ENCODE measurements at regions not wholly inside any gene's neighbourhood (a gene's known extent, or its start where the extent isn't known, plus 50 kb on each side); places are given as distances from the start of the nearest gene placed in this dataset.

DNA sequence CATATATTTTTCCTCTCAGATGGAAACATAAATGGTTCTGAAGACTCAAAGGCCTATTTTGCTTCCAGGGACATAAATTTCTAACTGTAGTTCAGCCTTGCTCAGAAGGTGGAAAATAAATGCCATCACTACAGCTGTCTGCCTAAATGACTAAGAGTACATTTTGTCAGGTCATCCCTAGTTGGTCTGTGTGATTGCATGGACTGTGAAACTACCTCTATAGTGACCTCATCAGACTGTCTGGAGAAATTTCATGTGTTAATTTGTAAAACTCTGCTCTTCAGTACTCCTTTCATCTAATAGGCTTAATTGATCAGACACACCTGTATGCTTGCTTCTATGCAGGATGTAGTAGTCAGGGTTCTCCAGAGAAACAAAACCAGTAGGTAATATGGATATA, 886.9 kb downstream of the AMY1C start:
- Histone ChIP-seq H4K20me1 (ENCODE audit: control insufficient read depth, insufficient read depth, low read length, poor library complexity, severe bottlenecking) (no peaks in the 10 kb centered on the region), H3K27ac (ENCODE audit: low read length in 2 of 2) (no peak overlapping the region), H3K27me3 (replicated peaks in 1 of 4; ENCODE audit: control extremely low read depth in 1 of 4, control insufficient read depth in 3 of 4, insufficient read depth in 4 of 4, low read length in 3 of 4) (no peaks in the 10 kb centered on the region), H3K79me2 (ENCODE audit: control insufficient read depth, insufficient read depth, low read length) (no peaks in the 10 kb centered on the region), H3K4me3 (ENCODE audit: control extremely low read depth in 1 of 5, extremely low read depth in 1 of 5, insufficient read depth in 1 of 5, low read depth in 2 of 5, low read length in 4 of 5) (no peak overlapping the region), H3K4me1 (ENCODE audit: control insufficient read depth in 2 of 2, insufficient read depth in 2 of 2, low read length in 2 of 2) (no peaks in the 10 kb centered on the region), H3K9ac (ENCODE audit: low read length) (no peak overlapping the region), H3K9me3 (ENCODE audit: control extremely low read depth in 1 of 3, control insufficient read depth in 2 of 3, insufficient read depth in 1 of 3, low read length in 2 of 3) (no peaks in the 10 kb centered on the region), H2AFZ (ENCODE audit: insufficient read depth, low read depth, low read length, poor library complexity, severe bottlenecking) (no peak overlapping the region), H3K36me3 (replicated peaks in 1 of 2; ENCODE audit: control extremely low read depth in 1 of 2, control insufficient read depth in 1 of 2, extremely low read depth in 1 of 2, insufficient read depth in 2 of 2, low read length in 1 of 2) (no peaks in the 10 kb centered on the region), H3K4me2 (replicated peaks; ENCODE audit: low read depth, low read length, poor library complexity, severe bottlenecking) (no peak overlapping the region)
- Mint-ChIP-seq H3K27ac (no peak overlapping the region), H3K9me3 (ENCODE audit: insufficient read depth) (no peaks in the 10 kb centered on the region), H3K4me3 (no peak overlapping the region), H3K27me3 (no peaks in the 10 kb centered on the region), H3K4me1 (no peaks in the 10 kb centered on the region)
- ChIA-PET POLR2A (no interaction called here), CTCF (interaction anchor here (0.8 kb wide), 1 partner anchor 9 kb away, joined by 3 read pairs; no protein-coding TSS in a partner anchor)
- DNase-seq = no peak
- TF ChIP-seq, protein P1, sequence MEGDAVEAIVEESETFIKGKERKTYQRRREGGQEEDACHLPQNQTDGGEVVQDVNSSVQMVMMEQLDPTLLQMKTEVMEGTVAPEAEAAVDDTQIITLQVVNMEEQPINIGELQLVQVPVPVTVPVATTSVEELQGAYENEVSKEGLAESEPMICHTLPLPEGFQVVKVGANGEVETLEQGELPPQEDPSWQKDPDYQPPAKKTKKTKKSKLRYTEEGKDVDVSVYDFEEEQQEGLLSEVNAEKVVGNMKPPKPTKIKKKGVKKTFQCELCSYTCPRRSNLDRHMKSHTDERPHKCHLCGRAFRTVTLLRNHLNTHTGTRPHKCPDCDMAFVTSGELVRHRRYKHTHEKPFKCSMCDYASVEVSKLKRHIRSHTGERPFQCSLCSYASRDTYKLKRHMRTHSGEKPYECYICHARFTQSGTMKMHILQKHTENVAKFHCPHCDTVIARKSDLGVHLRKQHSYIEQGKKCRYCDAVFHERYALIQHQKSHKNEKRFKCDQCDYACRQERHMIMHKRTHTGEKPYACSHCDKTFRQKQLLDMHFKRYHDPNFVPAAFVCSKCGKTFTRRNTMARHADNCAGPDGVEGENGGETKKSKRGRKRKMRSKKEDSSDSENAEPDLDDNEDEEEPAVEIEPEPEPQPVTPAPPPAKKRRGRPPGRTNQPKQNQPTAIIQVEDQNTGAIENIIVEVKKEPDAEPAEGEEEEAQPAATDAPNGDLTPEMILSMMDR (IDR thresholded peaks at IDR 0.05) = no peak
- no peak for TF ChIP-seq EZH2 (IDR thresholded peaks at IDR 0.05; ENCODE audit: borderline replicate concordance, insufficient read depth, low read depth, low read length, poor library complexity, severe bottlenecking)
- intact Hi-C loops (cut with micrococcal nuclease) = no loop called here
- no peak for ATAC-seq (ENCODE audit: low read depth)

DNA sequence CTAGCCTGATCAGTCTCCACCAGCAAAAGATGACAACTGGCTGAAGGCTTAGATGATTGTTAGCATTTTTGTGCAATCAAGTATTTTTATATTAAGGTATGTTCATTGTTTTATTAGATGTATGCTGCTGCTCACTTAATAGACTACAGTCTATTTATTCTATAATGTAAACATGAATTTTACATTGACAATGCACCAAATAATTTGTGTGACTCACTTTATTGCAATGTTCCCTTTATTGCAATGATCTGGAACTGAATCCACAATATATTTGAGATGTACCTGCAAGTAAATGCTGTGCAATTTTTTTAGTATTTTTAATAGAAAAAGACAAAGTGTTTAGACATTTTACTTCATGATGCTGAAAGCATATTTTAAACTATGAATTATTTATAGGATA, 896.5 kb downstream of the AMY1C start:
- H3K4me1 ChIP-seq (ENCODE audit: control insufficient read depth in 2 of 2, insufficient read depth in 2 of 2, low read length in 2 of 2) = no peaks in the 10 kb centered on the region
- Mint-ChIP-seq H3K27me3 (no peaks in the 10 kb centered on the region), H3K4me1 (no peaks in the 10 kb centered on the region), H3K27ac (no peak overlapping the region), H3K9me3 (ENCODE audit: insufficient read depth) (no peaks in the 10 kb centered on the region), H3K4me3 (no peak overlapping the region)
- DNase-seq (no peak), ATAC-seq (ENCODE audit: low read depth) (no peak)
- ChIA-PET POLR2A (no interaction called here), CTCF (no interaction called here)
- H3K27ac ChIP-seq (ENCODE audit: low read length in 2 of 2) = no peak overlapping the region
- TF ChIP-seq, protein P1 (IDR thresholded peaks at IDR 0.05) = no peak
- TF ChIP-seq EZH2 (IDR thresholded peaks at IDR 0.05; ENCODE audit: borderline replicate concordance, insufficient read depth, low read depth, low read length, poor library complexity, severe bottlenecking) = no peak
- H3K27me3 ChIP-seq (replicated peaks in 1 of 4; ENCODE audit: control extremely low read depth in 1 of 4, control insufficient read depth in 3 of 4, insufficient read depth in 4 of 4, low read length in 3 of 4) = no peaks in the 10 kb centered on the region
- no peak overlapping the region for H2AFZ ChIP-seq (ENCODE audit: insufficient read depth, low read depth, low read length, poor library complexity, severe bottlenecking)
- no peak overlapping the region for H3K4me2 ChIP-seq (replicated peaks; ENCODE audit: low read depth, low read length, poor library complexity, severe bottlenecking)
- H3K36me3 ChIP-seq (replicated peaks in 1 of 2; ENCODE audit: control extremely low read depth in 1 of 2, control insufficient read depth in 1 of 2, extremely low read depth in 1 of 2, insufficient read depth in 2 of 2, low read length in 1 of 2) = no peaks in the 10 kb centered on the region
- intact Hi-C loops (cut with micrococcal nuclease) = no loop called here
- no peaks in the 10 kb centered on the region for H3K9me3 ChIP-seq (ENCODE audit: control extremely low read depth in 1 of 3, control insufficient read depth in 2 of 3, insufficient read depth in 1 of 3, low read length in 2 of 3)
- no peak overlapping the region for H3K9ac ChIP-seq (ENCODE audit: low read length)
- no peak overlapping the region for H3K4me3 ChIP-seq (ENCODE audit: control extremely low read depth in 1 of 5, extremely low read depth in 1 of 5, insufficient read depth in 1 of 5, low read depth in 2 of 5, low read length in 4 of 5)
- no peaks in the 10 kb centered on the region for H4K20me1 ChIP-seq (ENCODE audit: control insufficient read depth, insufficient read depth, low read length, poor library complexity, severe bottlenecking)
- H3K79me2 ChIP-seq (ENCODE audit: control insufficient read depth, insufficient read depth, low read length) = no peaks in the 10 kb centered on the region
